Heart right ventricle (tissue), 16 donors: ENCODE measurements at regions not wholly inside any gene's neighbourhood (a gene's known extent, or its start where the extent isn't known, plus 50 kb on each side); places are given as distances from the start of the nearest gene placed in this dataset.

ENCODE experiments used
- ATAC-seq, 8 donors: fragments of 200-7000 bp; cut with Tn5 transposase; one replicate each; pipeline ENCODE4 v1.9.1; 2020; ENCODE audit warnings: mild to moderate bottlenecking in 8 of 8, moderate library complexity in 8 of 8, moderate number of reproducible peaks in 1 of 8
- DNase-seq, 2 donors: peaks; one replicate each; pipeline ENCODE4 v3.0.0-alpha.2; 2020
- H3K27ac ChIP-seq, 10 donors: fragments of 200-600 bp; sonication (generic) in 2 of 10; one replicate each; pipeline versions ENCODE4 v1.5.0 to v1.8.0; 2020 to 2022; ENCODE audit warnings: mild to moderate bottlenecking in 3 of 10
- H3K27me3 ChIP-seq, 7 donors: fragments of 200-600 bp; one replicate each; pipeline ENCODE4 v1.8.0; 2021 to 2022; ENCODE audit warnings: mild to moderate bottlenecking in 2 of 7
- H3K36me3 ChIP-seq, 9 donors: fragments of 200-600 bp; sonication (generic) in 1 of 9; one replicate each; pipeline versions ENCODE4 v1.5.0 to v1.8.0; 2020 to 2022; ENCODE audit warnings: mild to moderate bottlenecking in 2 of 9
- H3K4me1 ChIP-seq, 9 donors: fragments of 200-600 bp; sonication (generic) in 1 of 9; one replicate each; pipeline versions ENCODE4 v1.5.0 to v1.8.0; 2020 to 2022; ENCODE audit warnings: mild to moderate bottlenecking in 4 of 9
- H3K4me3 ChIP-seq, 10 donors: fragments of 200-600 bp; sonication (generic) in 2 of 10; one replicate each; pipeline versions ENCODE4 v1.5.0 to v1.8.0; 2020 to 2022; ENCODE audit warnings: mild to moderate bottlenecking in 7 of 10, moderate library complexity in 2 of 10
- H3K9me3 ChIP-seq, 11 donors: fragments of 200-600 bp in 10 of 11; sonication (generic) in 2 of 11; one replicate each; pipeline versions ENCODE4 v1.5.0 to v1.8.0; 2013 to 2022; ENCODE audit warnings: mild to moderate bottlenecking in 2 of 11, control low read depth in 1 of 11, moderate library complexity in 1 of 11
- CTCF ChIP-seq, 9 donors: fragments of 200-600 bp; sonication (generic) in 2 of 9; IDR thresholded peaks; one replicate each; pipeline versions ENCODE4 v1.5.0 to v1.8.0; 2021 to 2022; ENCODE audit warnings: antibody characterized with exemption in 9 of 9, mild to moderate bottlenecking in 5 of 9, moderate library complexity in 1 of 9
- WGBS, 2 donors: extraction: QIAGEN DNeasy Blood & Tissue Kit; methylation state at CpG; one replicate each; pipeline ENCODE4 v1.1.7; 2013; ENCODE audit warnings: inconsistent platforms in 1 of 2; 5-methylcytosine and 5-hydroxymethylcytosine counted together
- intact Hi-C, 10 donors: fragments of 100-400 bp; cut with DNase I; formaldehyde crosslinking; loops; one replicate each; pipeline versions ENCODE4 v1.11.1 to v1.14.2; 2022
- donor health status: Arrhythmogenic right ventricular cardiomyopathy.
- donor health status: ischemic (EF 13 %, LVEDD 7.1; RV severe dilation, severe dysfunction).
- donor health status: healthy with polysubstance abuse.
- donor health status: DM: no; HTN: yes; CAD: no.
- donor health status: DM: no; HTN: no; CAD: no.
- donor health status: ischemic (EF 25% LVEDD 6.9; RV normal size, moderate dysfunction).
- donor health status: ischemic (EF 25% LVEDD 5.7; RV mildly dilated, moderate dysfunction).
- donor health status: healthy.
- donor health status: DM: yes; HTN: yes; CAD: no.
- donor health status: Ischemic cardiomyopathy.
- donor health status: ischemic (EF 35%, LVEDD 5.7; RV mildly dilated, moderate dysfunction).
- donor health status: nonischemic (EF 11% LVEDD 7.7; RV severe dilation, severe dysfunction).
- donor health status: DM: yes; HTN: yes; CAD: no.
- donor health status: PGD.
- donor health status: ischemic (EF 29% LVEDD 5.4; RV normal size, mild dysfunction).
- donor health status: nonischemic (EF 23%, LVEDD 6.1; RV moderate dilation, normal function).

- Histone ChIP-seq H3K36me3 (no peaks in the 10 kb centered on the region), H3K4me1 (peaks cover 0 to 6% (median 0%) of the 10 kb centered on the region in 9 donors), H3K4me3 (no peak overlapping the region), H3K27me3 (no peaks in the 10 kb centered on the region), H3K27ac (no peak overlapping the region), H3K9me3 (no peaks in the 10 kb centered on the region)
- TF ChIP-seq CTCF (IDR thresholded peaks at IDR 0.05) = no peak
- DNase-seq (no peak), ATAC-seq (no peak)
- intact Hi-C loops = no loop called here
Measured at GRCh38 chr1:185495007-185495406, 178.0 kb upstream of the IVNS1ABP start.

- H3K4me1 ChIP-seq = peaks cover 0 to 22% (median 10%) of the 10 kb centered on the region in 9 donors
- intact Hi-C loops = no loop called here
- ATAC-seq (no peak), DNase-seq (no peak)
- no peak overlapping the region for H3K4me3 ChIP-seq
- no peaks in the 10 kb centered on the region for H3K27me3 ChIP-seq
- no peaks in the 10 kb centered on the region for H3K36me3 ChIP-seq
- H3K9me3 ChIP-seq = no peaks in the 10 kb centered on the region
- TF ChIP-seq CTCF (IDR thresholded peaks at IDR 0.05) = no peak
- H3K27ac ChIP-seq = no peak overlapping the region
Measured at GRCh38 chr1:185492089-185492825, 175.2 kb upstream of the IVNS1ABP start.

- DNase-seq (no peak), ATAC-seq (no peak)
- intact Hi-C loops = no loop called here
- no peaks in the 10 kb centered on the region for H3K9me3 ChIP-seq
- no peak for TF ChIP-seq CTCF (IDR thresholded peaks at IDR 0.05)
- WGBS, 2 donors = 66 to 73% methylated on average over 2 of the region's 2 CpGs
- peaks cover 0 to 26% (median 10%) of the 10 kb centered on the region in 9 donors for H3K4me1 ChIP-seq
- no peaks in the 10 kb centered on the region for H3K36me3 ChIP-seq
- H3K4me3 ChIP-seq = no peak overlapping the region
- H3K27me3 ChIP-seq = no peaks in the 10 kb centered on the region
- H3K27ac ChIP-seq = no peak overlapping the region
Measured at GRCh38 chr1:185491604-185492003, 174.6 kb upstream of the IVNS1ABP start.

- Histone ChIP-seq H3K27ac (no peak overlapping the region), H3K27me3 (no peaks in the 10 kb centered on the region), H3K4me1 (peaks cover 0 to 30% (median 10%) of the 10 kb centered on the region in 9 donors), H3K9me3 (no peaks in the 10 kb centered on the region), H3K4me3 (no peak overlapping the region), H3K36me3 (no peaks in the 10 kb centered on the region)
- WGBS, 2 donors = 90 to 93% methylated on average over 5 of the region's 5 CpGs
- intact Hi-C loops = no loop called here
- ATAC-seq (no peak), DNase-seq (no peak)
- TF ChIP-seq CTCF (IDR thresholded peaks at IDR 0.05) = no peak
Measured at GRCh38 chr1:185490924-185491323, 173.9 kb upstream of the IVNS1ABP start.
